GM19455 (cell line): ENCODE measurements at regions not wholly inside any gene's neighbourhood (a gene's known extent, or its start where the extent isn't known, plus 50 kb on each side); places are given as distances from the start of the nearest gene placed in this dataset.

Experiments used
- ATAC-seq: cut with Tn5 transposase; IDR thresholded peaks from one replicate; pipeline ENCODE4 v1.9.1; 2021; ENCODE audit not compliant: unreplicated experiment

DNA sequence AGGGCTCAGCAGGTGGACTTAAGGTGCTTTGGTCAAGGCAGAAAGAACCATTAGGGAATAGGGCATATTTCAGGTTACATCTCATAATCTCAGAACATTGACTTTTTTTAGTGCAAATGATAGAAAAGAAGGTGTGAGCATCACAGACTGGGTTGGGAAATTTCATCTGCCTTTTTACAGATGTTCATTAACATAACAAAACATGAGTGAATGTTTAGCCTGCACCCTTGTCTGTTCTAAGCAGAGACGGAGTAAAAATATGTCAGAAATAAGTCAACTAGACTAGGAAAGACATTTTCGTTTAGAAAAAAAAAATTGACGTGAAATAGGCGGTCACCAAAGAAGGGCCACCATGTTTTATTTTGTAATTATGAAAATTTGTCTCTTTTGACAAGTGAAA lies 127.5 kb upstream of the CDH13 start:
- ATAC-seq, result no peak

DNA sequence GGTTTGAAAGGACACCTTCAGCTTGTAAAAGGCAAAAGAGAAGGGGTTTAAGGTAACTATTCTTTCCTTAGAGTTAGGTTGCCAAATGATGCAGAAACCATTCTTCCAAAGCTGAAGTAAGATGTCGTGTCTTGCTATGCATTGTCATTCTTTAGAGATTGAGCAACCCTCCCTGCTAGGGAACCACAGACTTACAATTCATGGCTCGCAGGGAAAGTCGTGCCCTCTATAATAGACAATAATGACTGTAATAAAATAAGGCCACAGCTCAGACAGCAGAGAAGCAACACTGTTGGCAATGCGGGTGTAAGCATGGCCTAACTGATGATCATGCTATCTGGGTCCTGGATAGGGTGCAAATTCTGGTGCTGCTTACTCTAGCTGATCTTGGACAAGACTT lies 129.6 kb upstream of the CDH13 start:
- no peak for ATAC-seq

DNA sequence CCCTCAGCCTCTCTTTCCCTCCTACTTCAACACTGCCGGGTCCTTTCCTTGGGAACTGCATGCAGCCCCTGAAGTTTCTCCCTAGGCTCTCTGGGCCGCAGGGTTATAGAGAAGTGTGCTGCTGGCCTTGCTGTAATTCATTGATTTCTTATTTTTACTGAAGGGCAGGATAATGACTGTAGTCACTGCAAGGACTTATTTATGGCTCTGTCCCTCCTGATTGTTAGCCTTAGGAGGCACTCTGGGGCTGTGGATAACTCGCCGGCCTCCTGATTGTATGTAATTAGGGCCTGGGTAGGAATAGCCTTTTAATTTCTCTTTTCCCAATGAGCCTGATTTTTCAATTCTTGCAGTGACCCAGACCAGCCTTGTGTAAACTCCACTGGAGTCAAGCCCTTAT lies 138.3 kb upstream of the CDH13 start:
- ATAC-seq, result no peak

DNA sequence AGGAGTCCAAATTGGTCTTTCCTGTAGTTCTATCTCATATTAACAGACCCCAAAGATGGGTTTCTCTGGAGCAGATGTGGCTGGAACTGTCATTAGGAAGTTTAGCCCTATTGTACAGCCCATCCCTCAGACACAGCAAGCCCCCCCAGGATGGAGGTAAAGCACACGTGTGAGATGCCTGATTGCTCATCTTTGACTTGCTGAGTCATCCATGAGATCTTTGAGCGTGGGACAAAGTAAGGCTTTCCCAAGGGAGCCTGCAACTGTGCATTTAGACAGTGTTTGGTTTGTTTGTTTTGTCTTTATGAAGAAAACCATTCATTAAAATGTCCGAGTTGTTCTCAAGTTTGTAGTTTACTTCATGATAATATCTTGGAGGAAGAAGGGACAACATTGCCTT lies 145.3 kb upstream of the CDH13 start:
- ATAC-seq, result no peak

DNA sequence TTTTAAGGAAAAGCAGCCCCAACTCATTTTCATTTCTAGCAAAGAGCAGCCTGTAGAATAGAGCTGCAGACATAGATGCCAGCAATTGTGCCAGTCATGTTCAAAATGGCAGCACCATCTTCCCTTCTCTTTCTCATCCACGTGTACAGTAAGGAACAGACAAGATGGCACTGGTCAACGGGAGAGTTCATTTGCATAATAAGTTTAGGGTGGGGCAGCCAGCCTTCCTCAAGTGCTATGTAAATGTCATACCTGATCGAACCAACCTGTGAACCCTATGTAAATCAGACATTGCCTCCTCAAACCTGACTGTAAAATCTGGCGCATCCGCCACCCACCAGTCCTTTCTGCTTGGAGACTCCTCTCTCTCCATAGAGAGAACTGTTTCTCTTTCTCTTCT lies 150.0 kb upstream of the CDH13 start:
- ATAC-seq, result no peak

DNA sequence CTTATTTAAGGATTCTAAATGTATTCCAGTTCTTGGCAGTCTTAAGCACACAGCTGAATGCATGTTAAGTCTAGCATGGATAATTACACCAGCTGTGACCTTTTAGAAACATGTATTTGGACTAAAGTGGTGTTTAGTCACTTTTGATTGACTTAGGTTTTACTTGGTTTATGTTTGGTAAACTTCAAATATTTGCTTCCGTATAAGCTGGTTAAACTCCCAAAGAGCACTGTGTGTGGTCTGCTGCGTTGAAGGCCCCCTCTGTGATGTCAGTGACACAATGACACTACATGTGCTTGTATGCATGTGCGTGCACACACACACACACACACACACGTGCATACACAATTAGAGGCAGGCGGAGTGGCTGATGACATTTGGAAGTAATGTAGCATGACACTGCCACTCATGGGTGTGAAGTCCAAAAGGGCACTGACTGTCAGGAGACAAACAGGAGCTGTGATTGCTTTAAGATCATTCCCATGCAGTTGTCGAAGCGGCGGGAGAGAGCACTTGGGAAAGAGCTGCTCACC lies 156.1 kb upstream of the CDH13 start:
- ATAC-seq, result no peak

DNA sequence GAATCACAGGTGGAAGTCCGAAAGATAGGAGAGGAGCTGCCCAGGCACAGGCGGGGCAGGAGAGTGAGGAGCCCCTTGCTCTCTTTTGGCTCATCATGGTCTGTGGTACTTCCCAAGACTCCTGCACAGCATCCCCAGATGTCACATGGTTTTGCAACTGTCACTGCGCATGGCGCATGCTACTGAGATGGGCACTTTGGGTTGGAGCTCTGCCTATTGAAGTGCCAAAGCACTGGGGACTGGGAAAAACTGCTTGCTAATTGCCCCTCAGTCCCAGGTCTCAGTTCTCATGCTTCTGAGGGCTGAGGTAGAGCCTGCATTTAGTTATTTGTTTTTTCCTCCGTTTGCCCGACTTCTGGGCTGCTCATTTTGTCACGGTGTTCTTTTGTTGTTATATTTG lies 156.8 kb upstream of the CDH13 start:
- no peak for ATAC-seq

DNA sequence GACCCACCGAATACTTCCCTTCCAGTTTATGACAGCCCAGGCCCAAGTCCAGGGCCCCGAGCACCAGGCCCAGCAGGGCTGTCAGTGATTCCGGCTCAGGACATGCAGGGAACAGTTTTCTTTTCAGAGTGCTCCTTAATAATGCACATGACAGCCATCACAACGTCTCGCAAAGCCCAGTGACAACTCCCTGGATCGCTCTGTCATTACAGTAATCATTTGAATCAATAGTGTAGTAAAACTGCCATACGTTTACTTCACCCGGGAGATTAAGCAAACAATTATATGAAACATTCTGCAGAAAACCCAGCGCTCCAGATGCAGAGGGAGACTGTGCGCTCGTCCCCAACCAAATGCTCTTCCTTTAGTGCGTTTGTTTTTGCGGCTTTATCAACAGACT lies 162.6 kb upstream of the CDH13 start:
- ATAC-seq, result no peak

DNA sequence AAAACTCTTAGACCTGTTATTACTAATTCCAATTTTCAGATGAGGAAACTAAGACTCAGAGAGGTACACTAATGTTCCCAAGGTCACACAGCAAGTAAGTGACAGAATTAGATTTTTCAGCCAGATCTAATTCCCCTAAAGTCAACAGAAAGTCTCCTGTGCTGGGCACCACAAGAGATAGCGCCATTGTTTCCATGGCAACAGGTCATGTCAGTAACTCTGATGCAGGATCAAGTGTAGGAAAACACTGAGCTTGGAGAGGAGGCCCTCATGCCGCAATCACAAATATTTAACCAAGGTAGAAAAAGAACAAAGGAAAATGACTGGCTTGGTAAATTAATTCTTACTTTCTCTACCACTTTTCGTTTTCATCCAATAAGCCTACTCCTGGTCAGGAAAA lies 166.0 kb upstream of the CDH13 start:
- no peak for ATAC-seq

DNA sequence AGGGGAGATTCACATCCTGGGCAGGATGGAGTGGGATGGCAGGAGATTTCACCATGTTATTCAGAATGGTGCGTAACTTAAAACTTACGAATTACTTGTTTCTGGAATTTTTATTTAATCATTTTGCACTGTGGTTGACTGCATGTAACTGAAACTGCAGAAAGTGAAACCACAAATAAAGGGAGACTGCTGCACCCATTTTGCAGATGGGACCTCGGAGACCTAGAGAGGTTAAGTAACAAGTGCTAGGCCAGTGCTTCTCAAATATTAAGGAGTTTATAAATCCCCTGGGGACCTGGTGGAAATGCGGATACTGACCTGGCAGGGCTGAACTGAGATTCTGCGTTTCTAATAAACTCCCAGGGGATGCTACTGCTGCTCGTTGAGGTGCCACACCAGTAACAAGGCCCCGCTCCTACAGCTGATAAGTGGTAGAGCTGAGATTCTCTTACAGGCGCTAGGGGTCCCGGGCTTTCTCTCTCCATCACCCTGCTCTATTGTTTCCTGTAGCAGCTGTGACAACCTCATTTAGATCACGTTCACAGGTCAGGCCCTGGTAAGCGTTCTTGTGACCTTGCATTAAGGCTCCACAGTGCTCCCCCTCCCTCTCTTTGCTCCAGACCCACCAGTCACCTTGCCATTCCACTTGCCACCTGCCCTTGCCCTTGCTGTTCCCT lies 167.1 kb upstream of the CDH13 start:
- ATAC-seq, result no peak

DNA sequence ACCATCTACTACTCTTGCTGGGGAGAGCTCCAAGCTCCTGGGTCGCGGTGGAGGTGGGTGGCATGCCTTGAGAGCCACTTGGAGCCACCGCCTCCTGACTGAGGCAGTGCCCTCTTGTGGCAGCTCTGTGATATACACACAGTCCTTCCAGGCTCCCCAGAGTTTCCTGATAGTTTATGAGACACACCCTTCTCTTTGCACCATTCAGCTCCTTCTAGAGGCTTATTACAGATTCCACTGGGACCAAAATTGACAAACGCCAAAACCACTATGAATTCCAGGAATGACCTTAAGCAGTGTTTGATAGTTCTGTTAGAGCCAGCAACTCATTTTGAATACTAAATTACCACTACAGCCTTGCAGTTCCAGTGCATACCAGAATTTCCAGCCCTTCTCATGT lies 170.1 kb upstream of the CDH13 start:
- ATAC-seq, result peak; percentile 89

DNA sequence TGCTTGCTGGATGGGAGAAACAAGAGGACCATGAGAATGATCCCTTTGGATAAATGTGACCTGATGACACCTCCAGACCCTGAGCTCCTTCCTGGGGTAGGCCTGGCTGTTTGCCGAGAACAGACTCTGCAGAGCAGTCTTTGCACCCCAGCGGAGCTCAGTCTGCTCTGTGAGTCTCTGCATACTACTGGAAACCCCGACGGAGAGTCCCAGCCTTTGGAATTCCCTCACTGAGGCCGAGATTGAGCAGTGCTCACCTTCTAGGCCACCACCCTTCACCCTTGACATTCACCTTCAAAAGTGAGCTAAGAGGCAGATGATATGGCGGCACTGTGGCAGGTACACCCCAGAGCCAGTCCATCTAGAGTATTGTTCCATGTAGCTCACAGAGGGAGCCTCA lies 172.2 kb upstream of the CDH13 start:
- no peak for ATAC-seq

DNA sequence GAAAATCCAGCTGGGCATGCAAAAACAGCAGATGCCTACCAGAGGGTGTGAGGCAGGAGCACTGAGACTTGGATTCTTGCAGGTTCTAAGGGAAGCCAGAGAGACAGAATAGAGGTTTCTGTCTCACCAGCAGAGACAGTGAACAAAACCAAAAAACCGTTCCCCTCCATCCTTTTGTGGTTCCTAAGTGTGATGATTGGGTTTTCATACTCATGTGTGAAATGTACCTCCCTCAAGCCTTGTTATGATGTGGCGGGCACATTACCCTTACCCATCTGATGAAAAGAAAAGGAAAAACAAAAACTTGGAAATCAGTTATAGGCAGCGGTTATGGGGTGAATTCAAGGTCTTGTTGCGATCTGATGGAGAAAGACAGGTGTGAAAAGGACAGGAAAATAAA lies 172.6 kb upstream of the CDH13 start:
- ATAC-seq, result no peak

DNA sequence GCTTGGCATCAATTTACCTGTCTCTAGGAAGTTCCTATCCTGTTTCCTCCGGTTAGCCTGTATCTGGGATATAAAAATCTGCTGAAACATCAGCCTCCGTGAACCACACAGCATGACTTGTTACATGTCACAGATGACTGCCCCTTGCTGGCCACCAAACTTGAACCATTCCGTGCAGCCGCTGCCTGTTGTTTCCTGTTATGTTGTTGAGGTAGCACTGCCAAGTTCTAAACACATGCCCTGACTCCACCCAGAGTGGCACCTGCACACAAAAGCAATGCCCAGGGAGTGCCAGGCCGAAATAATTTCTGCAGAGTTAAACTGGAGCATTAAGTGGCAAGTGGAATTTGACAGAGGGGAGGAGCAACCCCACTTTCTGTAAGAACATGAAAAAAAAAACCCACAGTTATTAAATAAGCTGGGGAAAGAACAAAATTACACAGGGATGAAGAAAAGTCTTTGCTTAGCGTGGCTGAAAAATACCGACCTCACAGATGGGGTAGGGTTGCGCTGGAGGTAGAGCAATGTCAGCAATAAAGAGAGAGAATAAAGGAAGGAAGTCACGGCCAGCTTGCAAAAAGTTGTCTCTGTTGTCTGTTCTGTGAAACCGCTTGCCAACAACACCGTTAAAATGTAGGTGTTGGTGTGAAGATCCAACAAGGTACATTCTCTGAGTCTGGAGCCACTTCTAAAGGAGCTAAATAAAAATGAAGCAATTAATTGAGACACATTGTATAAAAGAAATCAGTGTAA lies 174.6 kb upstream of the CDH13 start:
- no peak for ATAC-seq

DNA sequence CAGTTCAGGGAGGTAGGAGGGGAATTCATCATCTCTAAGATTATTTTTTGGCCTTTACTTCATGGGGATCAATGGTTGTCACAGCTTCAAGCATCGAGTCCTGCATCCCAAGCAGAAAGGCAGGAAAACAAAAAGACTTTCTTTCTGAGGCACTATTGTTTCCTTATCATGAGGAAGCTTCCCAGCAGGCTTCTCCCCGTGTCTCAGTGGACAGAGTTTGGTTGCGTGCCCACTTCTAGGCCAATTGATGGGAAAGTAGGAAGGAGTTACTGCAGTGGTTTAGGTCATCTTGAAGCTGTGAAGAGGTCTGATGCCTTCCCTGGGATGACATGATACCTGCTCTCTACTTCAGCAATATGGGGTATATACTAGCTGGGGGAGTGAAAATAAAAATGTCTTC lies 175.3 kb upstream of the CDH13 start:
- no peak for ATAC-seq

DNA sequence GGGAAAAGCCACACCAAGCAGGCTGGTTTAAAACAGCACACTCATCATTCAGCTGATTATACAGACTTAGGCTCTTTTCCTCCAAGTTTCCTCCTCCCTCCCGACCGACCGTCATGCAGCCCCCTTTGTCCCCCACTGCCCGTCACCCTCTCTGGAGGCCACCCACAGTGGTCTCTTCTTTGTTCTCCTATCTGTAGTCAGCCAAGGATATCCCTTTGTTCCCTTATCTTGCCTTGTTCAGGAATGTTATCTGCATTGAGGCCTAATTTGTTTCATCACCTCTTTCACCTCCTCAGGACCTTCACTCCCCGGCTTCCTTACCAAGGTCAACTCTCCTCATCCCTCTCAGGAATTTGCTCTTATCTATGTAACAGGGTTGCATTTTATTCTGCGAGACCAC lies 186.4 kb upstream of the CDH13 start:
- no peak for ATAC-seq

DNA sequence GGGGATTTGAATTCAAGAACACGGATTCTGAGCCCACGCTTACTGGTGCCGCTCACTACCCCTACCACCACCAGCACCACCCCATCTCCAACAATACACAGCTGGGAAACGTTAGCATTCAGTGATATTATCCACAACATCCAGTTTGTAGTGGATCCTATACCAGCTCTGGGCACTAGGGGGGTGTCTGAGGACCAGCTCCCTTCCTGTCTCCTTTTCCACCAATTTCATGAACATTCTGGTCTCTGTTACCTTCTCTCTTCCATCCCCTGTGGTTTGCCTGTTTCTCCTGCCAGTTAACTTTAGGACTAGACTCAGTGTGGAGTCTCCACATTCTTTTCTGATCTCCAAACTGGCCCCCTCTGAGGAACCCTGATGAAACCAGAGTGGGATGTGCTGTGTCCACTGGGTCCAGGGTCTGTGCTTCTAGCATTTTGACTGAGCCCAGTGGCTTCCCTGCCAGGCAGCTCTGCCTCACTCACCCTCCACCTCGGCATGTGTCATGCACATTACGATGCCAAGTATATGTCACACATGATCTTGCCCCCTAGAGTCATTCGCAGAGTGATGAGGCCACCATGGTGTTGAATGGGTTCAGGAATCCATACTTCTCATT lies 187.0 kb upstream of the CDH13 start:
- ATAC-seq, result no peak

DNA sequence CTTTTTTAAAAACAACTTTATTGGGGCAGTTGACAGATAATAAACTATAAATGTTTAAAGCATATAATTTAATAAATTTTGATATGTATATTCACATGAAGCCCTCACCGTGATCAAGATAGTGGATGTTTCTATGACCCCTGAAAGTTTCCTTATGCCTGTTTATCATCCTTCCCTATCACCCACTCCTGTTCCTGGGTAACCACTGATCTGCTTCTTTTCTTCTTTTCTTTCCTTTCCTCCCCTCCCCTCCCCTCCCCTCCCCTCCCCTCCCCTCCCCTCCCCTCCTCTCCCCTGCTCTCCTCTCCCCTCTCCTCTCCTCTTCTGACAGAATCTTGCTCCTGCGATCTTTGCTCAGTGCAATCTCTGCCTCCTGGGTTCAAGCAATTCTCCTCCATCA lies 193.7 kb upstream of the CDH13 start:
- ATAC-seq, result no peak

DNA sequence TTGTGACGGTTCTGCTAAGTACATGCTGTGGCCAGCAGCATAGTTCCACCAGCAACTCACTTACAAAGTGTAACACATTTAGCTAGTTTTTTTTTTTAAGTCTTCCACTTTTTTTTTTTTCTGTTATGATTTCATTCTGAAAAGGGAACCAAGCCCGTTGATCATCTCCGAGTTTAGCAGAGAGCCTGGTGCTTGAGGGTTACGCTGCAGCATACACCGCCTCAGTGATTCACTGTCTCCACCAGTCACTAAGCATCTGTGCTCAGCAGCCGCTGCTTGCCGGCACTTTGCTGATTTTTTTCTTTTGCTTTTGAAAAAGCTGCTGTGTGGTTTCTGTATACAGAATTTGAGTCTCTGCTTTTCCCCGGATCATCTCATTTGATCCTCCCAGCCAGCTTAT lies 194.5 kb upstream of the CDH13 start:
- no peak for ATAC-seq

DNA sequence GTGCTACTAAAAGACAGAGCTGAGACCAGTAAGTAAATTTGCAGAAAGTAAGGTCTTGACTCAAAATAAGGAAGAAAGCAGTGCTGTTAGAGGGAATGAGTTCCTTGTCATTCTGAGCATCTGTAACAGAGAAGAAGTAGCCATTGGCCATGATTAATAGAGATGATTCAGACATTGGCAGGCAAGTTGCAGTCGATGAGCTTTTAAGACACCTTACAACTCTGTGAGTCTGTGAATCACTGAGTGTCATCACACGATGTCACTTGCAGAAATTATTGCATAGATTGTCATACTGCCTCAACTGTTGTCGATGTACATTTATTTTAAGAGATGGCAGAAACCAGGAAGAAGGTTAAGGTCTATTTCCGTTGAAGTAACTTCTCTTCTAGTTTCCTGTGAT lies 201.1 kb upstream of the CDH13 start:
- ATAC-seq, result no peak

DNA sequence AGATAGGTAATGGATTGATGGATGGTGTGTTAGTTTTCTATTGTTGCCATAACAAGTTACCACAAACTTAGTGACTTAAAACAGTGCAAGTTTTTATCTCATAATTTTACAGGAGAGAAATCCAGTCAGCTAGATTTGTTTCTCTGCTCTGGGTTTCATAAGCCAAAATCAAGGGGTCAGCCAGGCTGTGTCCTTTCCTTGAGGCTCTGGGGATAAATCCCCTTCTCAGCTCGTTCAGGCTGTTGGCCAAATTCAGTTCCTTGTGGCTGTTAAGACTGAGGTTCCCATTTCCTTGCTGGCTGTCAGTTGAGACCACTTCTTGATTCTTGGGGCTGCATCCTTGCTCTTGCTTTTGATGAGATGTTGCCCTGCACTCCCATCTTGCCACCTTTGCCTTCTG lies 204.9 kb upstream of the CDH13 start:
- no peak for ATAC-seq

DNA sequence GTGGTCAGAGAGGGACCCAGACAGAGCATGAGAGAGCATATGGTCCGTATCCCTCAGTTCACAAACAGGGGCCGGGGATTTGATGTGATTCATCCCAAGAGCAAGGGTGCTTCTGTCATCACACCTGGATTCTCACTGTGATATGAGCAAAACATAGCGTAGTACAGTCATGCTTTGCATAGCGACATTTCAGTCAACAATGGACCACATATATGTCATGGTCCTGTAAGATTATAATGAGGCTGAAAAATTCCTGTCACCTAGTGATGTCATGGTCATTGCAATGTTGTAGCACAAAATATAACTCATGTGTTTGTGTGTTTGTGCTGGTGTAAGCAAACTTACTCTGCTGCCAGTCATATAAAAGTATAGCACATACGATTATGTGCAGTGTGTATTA lies 207.4 kb upstream of the CDH13 start:
- no peak for ATAC-seq
